Mesodermal cell (in vitro differentiated cells): ENCODE measurements at regions not wholly inside any gene's neighbourhood (a gene's known extent, or its start where the extent isn't known, plus 50 kb on each side); places are given as distances from the start of the nearest gene placed in this dataset.

Source experiments
- H3K27ac ChIP-seq: 2 replicates; pipeline ENCODE4 v1.7.0; 2013; ENCODE audit warnings: mild to moderate bottlenecking, low read depth, low read length, moderate library complexity; ENCODE audit not compliant: severe bottlenecking
- H3K36me3 ChIP-seq: 2 replicates; pipeline ENCODE4 v1.7.1; 2013; ENCODE audit warnings: mild to moderate bottlenecking, low read length, moderate library complexity; ENCODE audit not compliant: control insufficient read depth, insufficient read depth
- H3K4me1 ChIP-seq: one replicate; pipeline ENCODE4 v1.7.1; 2013; ENCODE audit warnings: mild to moderate bottlenecking, low read length; ENCODE audit not compliant: insufficient read depth, control insufficient read depth, poor library complexity, severe bottlenecking
- H3K4me3 ChIP-seq: 2 replicates; pipeline ENCODE4 v1.7.0; 2013; ENCODE audit warnings: low read length, control low read depth, mild to moderate bottlenecking; ENCODE audit not compliant: insufficient read depth, poor library complexity, severe bottlenecking; ENCODE audit errors: extremely low read depth
- H3K9me3 ChIP-seq: 2 replicates; pipeline ENCODE4 v1.7.1; 2013; ENCODE audit warnings: mild to moderate bottlenecking, low read length, moderate library complexity; ENCODE audit not compliant: control insufficient read depth
- WGBS, 2 experiments: methylation state at CpG; one replicate each; pipeline ENCODE4 v1.1.5; 2013; ENCODE audit warnings: missing lambda C conversion rate in 2 of 2; ENCODE audit not compliant: insufficient coverage in 2 of 2; 5-methylcytosine and 5-hydroxymethylcytosine counted together

DNA sequence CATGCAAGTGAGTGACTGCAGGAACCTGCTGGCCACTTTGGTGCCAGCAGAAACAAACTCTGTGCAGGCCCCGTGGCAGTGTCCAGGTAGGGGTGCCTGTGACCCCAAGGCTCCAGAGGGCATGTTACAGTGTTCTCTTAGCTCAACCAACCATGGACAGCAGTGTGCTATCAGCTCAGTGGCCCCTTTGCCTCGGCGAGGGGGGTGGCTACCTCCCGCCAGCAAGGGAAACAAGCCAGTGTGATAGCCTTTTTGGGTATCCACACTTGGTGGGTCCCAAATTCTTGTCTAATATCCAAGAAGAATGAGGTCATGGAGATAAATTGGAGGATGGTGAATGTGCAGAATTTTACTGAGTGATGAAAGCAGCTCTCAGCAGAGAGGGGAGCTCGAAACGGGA, 298.6 kb upstream of the SLC30A5 start:
- H3K9me3 ChIP-seq, result no peaks in the 10 kb centered on the region
- WGBS, 2 experiments, result 91 to 100% methylated on average over 4 of the region's 6 CpGs
- no peaks in the 10 kb centered on the region for H3K36me3 ChIP-seq
- no peaks in the 10 kb centered on the region for H3K4me1 ChIP-seq
- no peak overlapping the region for H3K4me3 ChIP-seq
- H3K27ac ChIP-seq, result no peak overlapping the region

DNA sequence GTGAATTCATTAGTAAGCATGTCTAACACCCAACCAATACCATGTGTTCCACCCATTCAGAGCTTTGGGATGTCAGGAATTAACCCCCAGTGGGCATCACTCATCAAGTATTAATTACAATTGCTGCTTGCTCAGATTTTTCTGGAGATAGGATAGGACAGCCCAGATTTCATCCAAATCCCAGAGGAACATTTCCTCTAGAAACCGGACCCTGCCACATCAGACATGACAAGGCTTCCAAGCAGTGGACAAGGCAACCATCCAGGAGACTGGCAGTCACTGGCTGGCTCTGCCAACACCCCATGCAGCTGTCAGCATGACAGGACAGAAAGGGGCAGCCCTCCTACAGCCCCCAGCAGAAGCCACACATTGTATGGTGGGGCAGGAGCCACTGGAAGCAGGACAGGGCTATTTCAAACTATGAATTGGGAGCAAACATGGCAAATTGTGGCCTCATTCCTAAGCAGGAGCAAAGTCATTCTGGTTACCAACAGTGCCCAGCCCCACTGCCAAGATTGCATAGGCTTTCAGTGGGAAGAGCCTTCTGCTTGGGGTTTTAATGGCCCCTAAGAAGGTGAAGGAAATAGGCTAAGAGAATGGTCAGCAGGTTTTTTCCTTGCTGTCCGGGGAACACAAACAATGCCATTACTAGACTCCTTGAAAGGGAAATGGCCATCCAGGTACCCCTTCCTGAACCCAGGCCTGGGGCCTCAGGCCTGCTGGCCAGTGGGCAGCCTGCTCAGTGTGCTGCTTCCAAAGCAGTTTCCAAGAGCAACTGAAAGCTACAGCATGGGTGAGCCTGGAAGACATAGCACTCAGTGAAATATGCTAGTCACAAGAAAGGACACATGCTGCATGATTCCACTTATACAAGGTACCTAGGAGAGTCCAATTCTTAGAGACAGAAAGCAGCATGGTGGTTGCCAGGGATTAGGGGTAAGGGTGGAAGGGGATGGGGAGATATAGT, 294.7 kb upstream of the SLC30A5 start:
- no peaks in the 10 kb centered on the region for H3K36me3 ChIP-seq
- H3K4me1 ChIP-seq, result no peaks in the 10 kb centered on the region
- no peak overlapping the region for H3K4me3 ChIP-seq
- no peak overlapping the region for H3K27ac ChIP-seq
- 100% methylated on average over 1 to 2 of the region's 2 CpGs for WGBS, 2 experiments
- no peaks in the 10 kb centered on the region for H3K9me3 ChIP-seq

DNA sequence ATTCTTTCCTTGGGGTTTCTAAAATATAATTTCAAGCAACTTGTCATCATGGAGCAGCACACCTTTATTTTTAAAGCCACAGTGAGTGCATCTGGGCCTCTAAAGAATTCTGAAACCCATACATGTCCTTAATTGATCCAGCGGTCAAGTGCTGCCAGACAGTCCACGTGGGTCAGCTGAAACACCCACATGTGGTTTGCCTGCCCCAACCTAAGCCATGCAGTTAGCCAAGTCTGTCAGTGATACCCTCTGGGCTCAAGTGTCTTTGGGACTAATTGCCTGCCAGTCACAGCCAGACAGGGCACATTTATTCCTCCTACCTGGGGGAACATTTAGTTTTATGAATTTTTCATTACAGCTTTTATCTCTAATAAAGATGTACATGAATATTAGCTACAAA, 291.4 kb upstream of the SLC30A5 start:
- H3K4me3 ChIP-seq, result no peak overlapping the region
- H3K27ac ChIP-seq, result no peak overlapping the region
- no peaks in the 10 kb centered on the region for H3K36me3 ChIP-seq
- 74 to 94% methylated on average over 2 of the region's 2 CpGs for WGBS, 2 experiments
- H3K4me1 ChIP-seq, result no peaks in the 10 kb centered on the region
- H3K9me3 ChIP-seq, result no peaks in the 10 kb centered on the region

DNA sequence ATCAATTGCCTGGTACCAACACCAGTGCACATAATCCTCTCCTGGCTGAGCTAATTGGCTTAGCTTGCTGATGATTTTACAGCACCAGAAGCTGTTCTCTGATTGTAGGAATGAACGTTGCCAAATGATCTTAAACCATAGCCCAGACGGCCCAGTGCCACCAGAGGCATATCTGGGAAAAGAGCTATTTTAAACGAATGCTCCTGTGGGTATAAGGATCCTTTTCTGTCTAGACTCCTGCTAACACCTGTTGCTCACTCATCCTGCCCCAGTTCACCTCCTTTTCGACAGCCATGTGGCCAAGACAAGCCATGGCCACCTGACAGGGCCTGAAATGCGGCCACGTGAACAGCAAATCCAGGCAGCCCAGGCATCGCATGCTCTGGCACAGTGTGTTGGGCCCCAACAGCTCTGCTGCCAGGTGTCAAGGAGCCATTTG, 289.9 kb upstream of the SLC30A5 start:
- H3K4me3 ChIP-seq, result no peak overlapping the region
- H3K36me3 ChIP-seq, result no peaks in the 10 kb centered on the region
- no peaks in the 10 kb centered on the region for H3K9me3 ChIP-seq
- 93 to 95% methylated on average over 4 to 7 of the region's 7 CpGs for WGBS, 2 experiments
- no peak overlapping the region for H3K27ac ChIP-seq
- H3K4me1 ChIP-seq, result no peaks in the 10 kb centered on the region

DNA sequence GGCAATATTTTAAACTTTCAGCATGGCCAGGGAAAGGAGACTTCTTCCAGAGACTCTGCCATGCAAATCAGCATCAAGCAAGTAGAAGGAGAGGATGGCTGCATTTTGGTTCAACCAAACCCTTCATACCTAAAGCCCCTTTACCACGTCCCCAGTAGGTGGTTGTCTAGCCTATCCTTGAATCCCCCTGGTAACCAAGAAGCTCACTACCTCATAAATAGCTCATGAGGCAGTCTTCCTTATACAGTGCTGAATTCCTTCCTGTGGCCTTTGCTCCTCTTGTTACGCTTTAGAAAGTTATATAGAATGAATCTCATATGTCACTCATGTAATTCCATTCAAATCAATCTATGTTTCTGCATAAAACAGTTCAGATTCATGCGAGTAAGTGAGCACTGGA, 289.5 kb upstream of the SLC30A5 start:
- Histone ChIP-seq H3K4me3 (no peak overlapping the region), H3K4me1 (no peaks in the 10 kb centered on the region), H3K27ac (no peak overlapping the region), H3K36me3 (no peaks in the 10 kb centered on the region), H3K9me3 (no peaks in the 10 kb centered on the region)
- whole genome bisulfite sequencing, 2 experiments, result 67 to 94% methylated on average over 1 to 2 of the region's 3 CpGs

DNA sequence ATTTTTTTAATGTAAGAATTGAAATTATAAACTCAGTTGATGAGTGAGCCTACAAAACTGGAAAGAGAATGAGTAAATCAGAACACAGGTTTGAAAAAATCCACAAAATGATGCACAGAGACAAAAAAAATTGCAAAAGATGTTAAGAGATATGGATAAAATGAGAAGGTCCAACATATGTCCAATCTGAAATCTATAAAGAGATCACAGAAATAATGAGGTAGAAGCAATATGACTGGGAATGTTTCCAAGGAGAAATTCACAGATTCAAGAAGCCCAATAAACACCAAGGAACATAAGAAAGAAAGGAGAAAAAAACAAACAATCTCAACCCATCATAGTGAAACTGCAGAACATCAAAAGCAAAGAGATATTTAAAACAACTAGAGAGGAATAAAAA, 288.4 kb upstream of the SLC30A5 start:
- Histone ChIP-seq H3K36me3 (no peaks in the 10 kb centered on the region), H3K4me1 (no peaks in the 10 kb centered on the region), H3K27ac (no peak overlapping the region), H3K9me3 (no peaks in the 10 kb centered on the region), H3K4me3 (no peak overlapping the region)

DNA sequence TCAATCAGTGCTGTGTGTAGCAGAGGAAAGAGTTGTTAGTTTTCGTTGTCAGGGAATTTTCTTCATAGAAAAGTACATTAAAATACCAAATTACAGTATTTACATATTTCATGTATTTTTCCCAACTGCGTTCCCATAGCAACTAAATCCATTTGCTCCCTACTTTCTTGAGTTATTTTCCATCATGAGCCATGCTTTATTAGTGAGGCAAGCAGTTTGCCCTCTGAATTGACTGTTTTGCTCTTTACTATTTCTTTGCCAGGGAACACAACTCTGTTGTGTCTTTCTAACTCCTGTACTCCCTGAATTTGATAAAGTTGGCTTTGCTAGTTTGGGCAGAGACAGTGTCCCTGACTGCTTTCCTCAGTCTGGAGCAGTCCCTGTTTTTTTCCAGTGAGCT, 276.2 kb upstream of the SLC30A5 start:
- H3K36me3 ChIP-seq, result no peaks in the 10 kb centered on the region
- H3K4me1 ChIP-seq, result peaks cover 5% of the 10 kb centered on the region
- H3K9me3 ChIP-seq, result no peaks in the 10 kb centered on the region
- 83 to 100% methylated on average over 1 of the region's 2 CpGs for WGBS, 2 experiments
- no peak overlapping the region for H3K27ac ChIP-seq
- H3K4me3 ChIP-seq, result no peak overlapping the region

DNA sequence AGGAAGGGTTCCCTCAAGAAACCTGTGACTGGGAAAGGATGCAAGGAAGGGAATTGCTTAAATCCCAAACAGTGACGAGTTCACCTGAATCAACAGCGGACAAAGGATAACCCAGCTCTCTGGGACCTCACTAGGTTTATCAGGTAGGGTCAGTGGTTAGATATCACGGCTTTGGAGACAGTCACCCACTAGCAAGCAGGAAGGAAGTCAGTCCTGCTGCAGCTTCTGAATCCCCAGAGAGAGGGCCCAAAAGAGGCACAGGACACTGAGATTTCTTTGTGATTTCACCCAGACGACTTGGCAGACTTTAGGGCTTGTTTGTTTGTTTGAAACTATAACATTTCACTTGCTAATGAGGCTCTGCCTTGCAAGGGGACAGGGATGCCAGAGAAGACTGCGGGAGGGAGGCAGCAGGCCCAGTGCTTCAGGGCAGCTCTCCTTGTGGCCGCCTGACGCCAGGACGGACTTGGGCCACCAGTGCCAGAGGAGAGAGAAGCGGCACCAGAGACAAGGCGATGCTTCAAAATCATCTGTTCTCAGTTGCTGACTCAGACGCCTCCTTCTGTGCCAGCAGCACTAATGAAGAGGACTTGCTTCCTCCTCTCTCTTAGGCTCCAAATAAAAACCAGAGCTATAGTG, 275.6 kb upstream of the SLC30A5 start:
- Histone ChIP-seq H3K36me3 (no peaks in the 10 kb centered on the region), H3K9me3 (no peaks in the 10 kb centered on the region), H3K4me3 (no peak overlapping the region), H3K4me1 (peaks cover 5% of the 10 kb centered on the region), H3K27ac (no peak overlapping the region)
- WGBS, 2 experiments, result 72 to 77% methylated on average over 10 of the region's 11 CpGs

DNA sequence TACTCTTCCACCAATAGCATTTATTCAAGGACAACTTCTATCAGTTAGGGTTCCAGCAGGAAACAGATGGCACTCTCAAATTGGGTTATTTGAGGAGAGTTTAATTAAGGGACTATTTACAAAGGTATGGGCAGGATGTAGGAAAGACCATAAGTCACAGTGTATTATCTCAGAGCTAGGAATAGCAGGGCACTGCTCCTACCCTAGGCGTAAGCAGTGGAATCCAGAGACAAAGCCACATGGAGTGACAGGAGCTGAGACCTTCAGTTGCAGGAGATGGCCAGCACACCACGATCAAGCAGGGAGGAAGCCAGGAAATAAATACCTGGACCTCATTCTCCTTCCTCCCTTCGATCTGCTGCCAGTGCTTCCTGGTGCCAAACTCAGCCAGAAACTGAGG, 274.9 kb upstream of the SLC30A5 start:
- Histone ChIP-seq H3K36me3 (no peaks in the 10 kb centered on the region), H3K4me1 (peaks cover 5% of the 10 kb centered on the region), H3K4me3 (no peak overlapping the region), H3K27ac (no peak overlapping the region), H3K9me3 (no peaks in the 10 kb centered on the region)
- WGBS, 2 experiments, result 97 to 100% methylated on average over 1 to 2 of the region's 3 CpGs

DNA sequence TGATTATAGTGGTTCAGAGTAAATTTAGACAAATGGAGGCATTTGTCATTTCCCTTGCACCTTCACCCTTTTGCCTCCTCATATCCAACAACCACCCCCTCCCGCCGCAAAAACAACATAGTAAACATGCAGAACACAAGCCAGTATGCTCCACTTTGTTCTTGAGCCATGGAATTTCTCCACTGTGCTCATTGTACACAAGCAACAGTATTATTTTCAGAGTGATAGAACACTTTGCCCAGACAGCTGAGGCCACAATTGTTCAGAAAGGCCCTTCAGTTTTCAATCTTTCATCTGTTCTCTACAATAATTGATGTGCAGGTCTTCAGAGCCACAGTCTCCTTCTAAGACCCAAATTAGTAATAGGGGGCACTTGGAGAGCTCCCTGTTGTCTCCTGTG, 272.8 kb upstream of the SLC30A5 start:
- Histone ChIP-seq H3K36me3 (no peaks in the 10 kb centered on the region), H3K4me1 (peaks cover 5% of the 10 kb centered on the region), H3K27ac (no peak overlapping the region), H3K4me3 (no peak overlapping the region), H3K9me3 (no peaks in the 10 kb centered on the region)
- WGBS, 2 experiments, result 93% methylated on average over 2 of the region's 2 CpGs; no CpG with 5 or more reads in 1 of the 2 experiments

DNA sequence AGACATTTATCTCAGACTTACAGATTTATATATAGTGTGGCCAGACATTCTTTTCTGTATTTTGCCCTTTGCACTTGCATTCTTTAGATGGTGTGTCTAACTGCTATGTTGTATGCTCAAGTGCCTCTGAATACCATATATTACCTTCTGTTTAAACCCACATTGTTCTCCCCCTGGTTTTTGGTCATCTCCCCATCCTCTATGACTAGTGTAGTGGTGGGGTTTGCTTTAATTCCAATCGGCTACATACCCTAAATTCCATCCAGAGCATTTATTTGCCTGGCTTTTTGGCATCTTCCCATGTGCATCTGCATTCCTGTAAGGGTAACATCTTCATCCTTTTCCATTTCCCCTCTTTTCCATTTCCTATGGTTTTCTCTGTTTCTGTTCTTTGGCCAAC, 271.0 kb upstream of the SLC30A5 start:
- Histone ChIP-seq H3K4me3 (no peak overlapping the region), H3K27ac (no peak overlapping the region), H3K36me3 (no peaks in the 10 kb centered on the region), H3K4me1 (peaks cover 5% of the 10 kb centered on the region), H3K9me3 (no peaks in the 10 kb centered on the region)
- WGBS, 2 experiments, result no CpG with 5 or more reads among the region's 1 CpG
